ENCODE measurements at regions not wholly inside any gene's neighbourhood (a gene's known extent, or its start where the extent isn't known, plus 50 kb on each side); places are given as distances from the start of the nearest gene placed in this dataset.

DNA sequence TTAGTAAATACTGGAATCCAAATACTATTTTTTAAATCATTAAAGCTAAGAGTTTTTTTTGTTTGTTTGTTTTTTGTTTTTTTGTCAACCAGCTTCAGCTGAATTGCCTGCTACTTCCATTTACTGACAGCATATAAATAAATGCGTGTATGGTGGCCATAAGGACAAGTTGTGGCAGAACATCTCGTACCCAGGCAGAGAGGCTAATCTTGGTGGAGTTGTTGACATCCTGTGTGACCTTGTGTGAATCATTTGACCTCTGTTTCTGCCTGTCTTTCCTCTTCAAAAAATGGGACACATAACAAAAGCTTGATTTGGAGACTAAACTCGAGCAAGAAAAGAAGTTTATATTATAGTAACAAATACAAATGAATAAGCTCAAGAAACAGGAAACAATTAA, 734.2 kb downstream of the MCTP2 start:
- H3K23me2 ChIP-seq (ENCODE audit: low read depth, low read length), result no peaks in the 10 kb centered on the region
- no peak overlapping the region for H4K91ac ChIP-seq (replicated peaks; ENCODE audit: insufficient read length, low read length)
- no peaks in the 10 kb centered on the region for H3K9me3 ChIP-seq (ENCODE audit: insufficient read depth in 2 of 2, low read depth in 1 of 2, low read length in 1 of 2)
- H3K79me2 ChIP-seq (ENCODE audit: control insufficient read depth in 1 of 2, insufficient read depth in 2 of 2, low read length in 2 of 2), result no peaks in the 10 kb centered on the region
- H2BK15ac ChIP-seq (ENCODE audit: low read length), result no peak overlapping the region
- no peaks in the 10 kb centered on the region for H3K36me3 ChIP-seq (ENCODE audit: control insufficient read depth in 2 of 4, insufficient read depth in 4 of 4, low read length in 3 of 4)
- no peak overlapping the region for H3K18ac ChIP-seq (ENCODE audit: extremely low read depth, low read length)
- H3K4ac ChIP-seq (replicated peaks; ENCODE audit: insufficient read length, low read depth, low read length), result no peak overlapping the region
- no peak overlapping the region for H3K14ac ChIP-seq (ENCODE audit: insufficient read length)
- no peak overlapping the region for H3K9ac ChIP-seq (replicated peaks in 1 of 4; ENCODE audit: extremely low read depth in 1 of 4, low read depth in 3 of 4, low read length in 3 of 4)
- H2BK12ac ChIP-seq (ENCODE audit: low read depth, low read length), result no peak overlapping the region
- H3K4me1 ChIP-seq (replicated peaks in 1 of 4; ENCODE audit: control insufficient read depth in 3 of 4, insufficient read depth in 4 of 4, low read length in 3 of 4), result no peaks in the 10 kb centered on the region
- no peak overlapping the region for H3K4me2 ChIP-seq (ENCODE audit: insufficient read depth in 1 of 2, low read depth in 2 of 2, low read length in 2 of 2)
- no peak overlapping the region for H2BK120ac ChIP-seq (replicated peaks; ENCODE audit: low read depth, low read length)
- no peak overlapping the region for H3K27ac ChIP-seq (ENCODE audit: low read depth, low read length)
- no peak overlapping the region for H2BK20ac ChIP-seq (ENCODE audit: low read length)
- no peaks in the 10 kb centered on the region for H3K27me3 ChIP-seq (replicated peaks in 1 of 4; ENCODE audit: control insufficient read depth in 3 of 4, extremely low read depth in 1 of 4, insufficient read depth in 3 of 4, low read length in 3 of 4)
- ChIA-PET CTCF (ENCODE audit: partially characterized antibody) (interaction anchor here (0.8 to 1.8 kb wide), 2 partner anchors 52 to 60 kb away, joined by 4 to 6 read pairs; no protein-coding TSS in a partner anchor), POLR2A (ENCODE audit: partially characterized antibody) (no interaction called here)
- H2AK5ac ChIP-seq (ENCODE audit: low read depth, low read length), result no peak overlapping the region
- H4K8ac ChIP-seq (ENCODE audit: extremely low read depth, insufficient read depth, low read length), result no peak overlapping the region
- FAIRE-seq (no peak), DNase-seq (ENCODE audit: low read depth in 1 of 2, low spot score in 2 of 2) (no peak)
- no peak overlapping the region for H3K56ac ChIP-seq (replicated peaks; ENCODE audit: insufficient read length, low read depth, low read length)
- H2AFZ ChIP-seq (ENCODE audit: low read length), result no peak overlapping the region
- no peaks in the 10 kb centered on the region for H4K20me1 ChIP-seq (replicated peaks in 1 of 2; ENCODE audit: control insufficient read depth in 1 of 2, insufficient read depth in 2 of 2, low read length in 2 of 2)
- H4K5ac ChIP-seq (ENCODE audit: insufficient read length, low read depth, low read length), result no peak overlapping the region
- no peaks in the 10 kb centered on the region for H3K79me1 ChIP-seq (ENCODE audit: low read depth, low read length)
- H2BK5ac ChIP-seq (ENCODE audit: low read depth, low read length), result no peak overlapping the region
- no peak overlapping the region for H3K23ac ChIP-seq (ENCODE audit: insufficient read length)
- WGBS, 2 experiments (ENCODE audit: extremely low coverage in 1 of 2, insufficient coverage in 1 of 2, insufficient read length in 1 of 2, insufficient replicate concordance in 2 of 2, low coverage in 1 of 2, low lambda C conversion rate in 2 of 2, missing lambda C conversion rate in 1 of 2), result 90% methylated on average over 3 of the region's 3 CpGs; no CpG with 5 or more reads in 1 of the 2 experiments
- no peak overlapping the region for H3K4me3 ChIP-seq (ENCODE audit: extremely low read depth in 1 of 4, insufficient read depth in 2 of 4, low read depth in 3 of 4, low read length in 4 of 4)
- no peak for TF ChIP-seq RBBP5 (IDR thresholded peaks at IDR 0.05; ENCODE audit: borderline replicate concordance, low read depth, low read length)

Measured in H1 (cell line).